Ectodermal cell (in vitro differentiated cells): ENCODE measurements at regions not wholly inside any gene's neighbourhood (a gene's known extent, or its start where the extent isn't known, plus 50 kb on each side); places are given as distances from the start of the nearest gene placed in this dataset.

ENCODE experiments used
- H3K27ac ChIP-seq: 2 replicates; pipeline ENCODE4 v1.7.0; 2013; ENCODE audit warnings: mild to moderate bottlenecking, low read depth, low read length; ENCODE audit not compliant: insufficient read depth, poor library complexity, severe bottlenecking
- H3K27me3 ChIP-seq: 2 replicates; pipeline ENCODE4 v1.7.0; 2013; ENCODE audit warnings: mild to moderate bottlenecking, low read length; ENCODE audit not compliant: insufficient read depth, control insufficient read depth, poor library complexity, severe bottlenecking
- H3K36me3 ChIP-seq: one replicate; pipeline ENCODE4 v1.7.0; 2013; ENCODE audit warnings: low read length; ENCODE audit not compliant: control insufficient read depth, insufficient read depth
- H3K4me1 ChIP-seq: one replicate; pipeline ENCODE4 v1.7.0; 2013; ENCODE audit warnings: low read length; ENCODE audit not compliant: control insufficient read depth, insufficient read depth
- H3K4me3 ChIP-seq: 2 replicates; pipeline ENCODE4 v1.7.0; 2013; ENCODE audit warnings: low read depth, low read length, control low read depth; ENCODE audit not compliant: insufficient read depth
- H3K9me3 ChIP-seq: 2 replicates; pipeline ENCODE4 v1.7.0; 2013; ENCODE audit warnings: mild to moderate bottlenecking, low read length, moderate library complexity; ENCODE audit not compliant: control insufficient read depth
- WGBS, 2 experiments: methylation state at CpG; one replicate each; pipeline ENCODE4 v1.1.7; 2013; ENCODE audit warnings: missing lambda C conversion rate in 2 of 2; 5-methylcytosine and 5-hydroxymethylcytosine counted together

DNA sequence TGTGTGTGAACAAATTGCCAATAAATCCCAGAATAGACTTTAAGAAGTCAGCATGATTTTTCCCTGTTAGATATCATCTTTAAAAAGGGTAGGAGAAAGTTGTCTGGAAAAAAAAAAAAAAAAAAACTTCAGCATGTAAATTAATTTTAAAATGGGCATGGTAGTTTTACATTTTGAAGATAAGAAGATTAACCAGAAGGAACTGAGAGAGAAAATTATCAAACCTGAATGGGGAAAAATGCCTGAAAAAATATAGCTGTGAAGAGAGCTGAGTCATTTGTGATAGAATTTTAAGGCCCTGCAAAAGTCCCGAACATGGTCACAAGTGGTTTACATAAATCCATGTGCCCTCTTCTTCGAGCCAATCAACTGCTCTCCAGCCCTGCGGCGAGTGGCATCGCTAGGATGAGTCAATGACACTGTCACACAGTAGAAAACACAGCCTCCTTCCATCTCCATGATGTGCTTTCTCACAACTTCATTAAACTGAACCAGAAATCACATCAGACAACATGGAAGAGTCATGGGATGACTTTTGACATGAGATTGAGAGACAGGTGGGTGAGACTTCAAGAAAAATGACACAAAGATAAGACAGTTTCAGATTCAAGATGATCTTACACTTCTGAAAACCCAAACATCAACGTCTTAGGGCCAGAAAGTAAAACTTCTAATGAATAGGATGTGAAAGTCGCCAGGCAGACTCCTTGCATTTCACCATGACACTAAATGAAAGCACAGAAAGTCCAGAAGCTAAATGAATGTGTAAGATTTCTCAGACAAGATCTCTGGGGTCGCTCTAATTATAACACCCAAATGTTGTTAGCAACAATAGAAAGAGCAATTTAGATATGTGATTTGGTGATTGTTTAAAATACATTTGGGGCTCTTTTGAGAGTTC lies 273.0 kb upstream of the ID2 start:
- H3K27me3 ChIP-seq = no peaks in the 10 kb centered on the region
- H3K36me3 ChIP-seq = no peaks in the 10 kb centered on the region
- WGBS, 2 experiments = 93 to 96% methylated on average over 7 to 8 of the region's 8 CpGs
- H3K4me1 ChIP-seq = peaks cover 9% of the 10 kb centered on the region
- H3K4me3 ChIP-seq = no peak overlapping the region
- no peak overlapping the region for H3K27ac ChIP-seq
- no peaks in the 10 kb centered on the region for H3K9me3 ChIP-seq

- Histone ChIP-seq H3K4me1 (peaks cover 9% of the 10 kb centered on the region), H3K36me3 (no peaks in the 10 kb centered on the region), H3K27ac (no peak overlapping the region), H3K4me3 (no peak overlapping the region), H3K27me3 (no peaks in the 10 kb centered on the region), H3K9me3 (no peaks in the 10 kb centered on the region)
- WGBS, 2 experiments = 93 to 95% methylated on average over 5 of the region's 5 CpGs
These were observed 272.2 kb upstream of the ID2 start for GRCh38 chr2:8409461-8410260.

DNA sequence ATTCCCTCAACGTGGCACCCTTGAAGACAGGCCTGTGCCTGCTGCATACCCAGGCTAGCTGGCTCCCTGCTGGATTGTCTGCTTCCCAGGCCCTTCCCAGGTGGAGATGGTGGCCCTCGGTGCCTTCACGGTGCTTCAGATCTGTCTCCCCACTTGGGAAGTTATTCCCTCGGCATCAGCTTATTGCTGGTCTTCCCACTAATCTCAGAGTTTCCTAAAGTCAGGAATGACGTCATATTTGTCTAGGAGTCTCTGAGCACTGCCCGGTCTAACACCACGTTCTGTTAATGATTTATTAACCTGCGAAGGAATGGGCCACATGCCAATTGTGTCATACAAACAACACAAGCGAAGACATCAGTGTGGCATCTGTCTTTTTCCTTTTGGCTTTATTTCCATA lies 269.8 kb upstream of the ID2 start:
- WGBS, 2 experiments = 92 to 95% methylated on average over 9 of the region's 9 CpGs
- Histone ChIP-seq H3K36me3 (no peaks in the 10 kb centered on the region), H3K27me3 (no peaks in the 10 kb centered on the region)

GRCh38 chr2:8412586-8412985 lies 269.3 kb upstream of the ID2 start:
- Histone ChIP-seq H3K36me3 (no peaks in the 10 kb centered on the region), H3K4me1 (peaks cover 9% of the 10 kb centered on the region), H3K9me3 (no peaks in the 10 kb centered on the region), H3K4me3 (no peak overlapping the region), H3K27me3 (no peaks in the 10 kb centered on the region), H3K27ac (no peak overlapping the region)
- WGBS, 2 experiments = 60 to 67% methylated on average over 4 of the region's 4 CpGs

More for the DNA sequence above, 269.8 kb upstream of the ID2 start:
- Histone ChIP-seq H3K4me3 (no peak overlapping the region), H3K9me3 (no peaks in the 10 kb centered on the region), H3K4me1 (peaks cover 9% of the 10 kb centered on the region), H3K27ac (no peak overlapping the region)

DNA sequence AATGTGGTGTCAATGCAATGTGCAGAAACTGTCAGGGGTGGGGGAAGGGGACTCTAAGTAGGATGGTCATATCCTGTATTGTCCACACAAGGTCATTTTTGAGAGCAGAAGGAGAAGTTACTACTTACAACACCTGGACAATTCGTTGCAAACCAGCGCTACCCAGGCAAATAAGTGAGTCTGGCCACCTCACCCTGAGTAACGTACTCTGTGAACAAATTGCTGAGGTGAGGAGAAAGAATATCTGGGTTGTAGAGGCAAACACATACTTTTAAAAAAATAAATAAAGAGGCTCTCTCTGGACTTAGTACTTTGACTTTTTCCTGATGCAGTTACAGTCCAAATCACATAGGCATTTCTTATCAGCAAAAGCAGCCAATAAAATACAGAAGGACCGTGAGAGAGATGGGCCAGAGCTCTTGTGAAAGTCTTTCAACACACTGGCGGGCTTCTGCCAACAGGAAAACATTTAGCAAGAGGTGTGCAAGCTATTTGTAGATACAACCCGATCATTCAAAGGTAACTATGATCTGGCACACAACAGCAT lies 268.2 kb upstream of the ID2 start:
- no peaks in the 10 kb centered on the region for H3K9me3 ChIP-seq
- H3K36me3 ChIP-seq = no peaks in the 10 kb centered on the region
- WGBS, 2 experiments = 97 to 98% methylated on average over 5 to 6 of the region's 6 CpGs
- no peaks in the 10 kb centered on the region for H3K27me3 ChIP-seq
- H3K4me1 ChIP-seq = peaks cover 9% of the 10 kb centered on the region
- no peak overlapping the region for H3K27ac ChIP-seq
- no peak overlapping the region for H3K4me3 ChIP-seq

GRCh38 chr2:8414946-8415879 lies 266.6 kb upstream of the ID2 start:
- no peak overlapping the region for H3K27ac ChIP-seq
- no peaks in the 10 kb centered on the region for H3K27me3 ChIP-seq
- no peaks in the 10 kb centered on the region for H3K36me3 ChIP-seq
- no peak overlapping the region for H3K4me3 ChIP-seq
- WGBS, 2 experiments = 93 to 95% methylated on average over 13 of the region's 13 CpGs
- H3K4me1 ChIP-seq = peaks cover 9% of the 10 kb centered on the region
- H3K9me3 ChIP-seq = no peaks in the 10 kb centered on the region

DNA sequence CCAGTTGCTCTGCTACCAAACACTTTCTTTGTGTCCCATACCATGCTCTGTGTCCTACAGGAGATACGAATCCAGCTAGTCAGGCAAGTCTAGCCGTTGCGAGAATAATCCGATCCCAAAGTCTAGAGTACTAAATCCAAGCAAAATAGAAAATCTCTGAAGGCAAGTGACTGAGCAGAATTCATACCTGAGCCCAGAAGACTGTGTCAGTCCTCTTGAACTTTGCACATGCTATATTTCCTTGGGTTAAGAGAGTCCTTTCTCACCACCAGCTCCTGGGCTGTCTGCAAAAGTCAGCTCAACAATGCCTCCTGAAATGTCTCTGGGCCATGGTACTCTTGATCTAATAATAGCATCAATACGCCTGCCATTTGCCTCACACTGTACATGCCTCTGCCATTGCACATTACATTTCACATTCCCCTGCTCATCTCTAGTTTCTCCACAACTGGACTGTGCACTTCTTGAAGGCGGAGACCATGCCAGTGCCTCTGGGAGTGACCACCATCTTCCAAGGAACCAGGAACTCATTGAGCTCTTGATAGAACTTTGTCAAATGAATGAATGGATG lies 265.8 kb upstream of the ID2 start:
- H3K27ac ChIP-seq = no peak overlapping the region
- H3K9me3 ChIP-seq = no peaks in the 10 kb centered on the region
- no peaks in the 10 kb centered on the region for H3K27me3 ChIP-seq
- WGBS, 2 experiments = 96 to 97% methylated on average over 6 of the region's 6 CpGs
- H3K4me3 ChIP-seq = no peak overlapping the region
- no peaks in the 10 kb centered on the region for H3K36me3 ChIP-seq
- peaks cover 9% of the 10 kb centered on the region for H3K4me1 ChIP-seq

- Histone ChIP-seq H3K36me3 (no peaks in the 10 kb centered on the region), H3K4me3 (no peak overlapping the region), H3K9me3 (no peaks in the 10 kb centered on the region), H3K27ac (no peak overlapping the region), H3K27me3 (no peaks in the 10 kb centered on the region), H3K4me1 (peaks cover 8% of the 10 kb centered on the region)
- 84 to 86% methylated on average over 10 of the region's 10 CpGs for WGBS, 2 experiments
These were observed 264.7 kb upstream of the ID2 start for GRCh38 chr2:8416849-8417832.
